ENCODE measurements at regions not wholly inside any gene's neighbourhood (a gene's known extent, or its start where the extent isn't known, plus 50 kb on each side); places are given as distances from the start of the nearest gene placed in this dataset.
"Not testable (repeated sequence)": the region's sequence is repeated elsewhere in the genome, so short reads cannot be mapped to it uniquely, and the experiment has no call there.

- DNase-seq (ENCODE audit: low read depth in 2 of 3, low spot score in 1 of 3), result no peak
These were observed 66.1 kb upstream of the GPC1 start for GRCh38 chr2:240369335-240369734.

- no peak for DNase-seq (ENCODE audit: low read depth in 2 of 3, low spot score in 1 of 3)
These were observed 65.5 kb upstream of the GPC1 start for GRCh38 chr2:240369801-240370585.

GRCh38 chr2:240371129-240372000 lies 64.1 kb upstream of the GPC1 start:
- DNase-seq (ENCODE audit: low read depth in 2 of 3, low spot score in 1 of 3), result no peak

GRCh38 chr2:240372101-240372500 lies 63.4 kb upstream of the GPC1 start:
- no peak for DNase-seq (ENCODE audit: low read depth in 2 of 3, low spot score in 1 of 3)

GRCh38 chr2:240373289-240373885 lies 62.1 kb upstream of the GPC1 start:
- DNase-seq (ENCODE audit: low read depth in 2 of 3, low spot score in 1 of 3), result no peak

GRCh38 chr2:240374085-240374907 lies 61.2 kb upstream of the GPC1 start:
- DNase-seq (ENCODE audit: low read depth in 2 of 3, low spot score in 1 of 3), result no peak

- no peak for DNase-seq (ENCODE audit: low read depth in 2 of 3, low spot score in 1 of 3)
These were observed 60.3 kb upstream of the GPC1 start for GRCh38 chr2:240375024-240375645.

- DNase-seq (ENCODE audit: low read depth in 2 of 3, low spot score in 1 of 3), result no peak
These were observed 58.7 kb upstream of the GPC1 start for GRCh38 chr2:240376739-240377138.

- DNase-seq (ENCODE audit: low read depth in 2 of 3, low spot score in 1 of 3), result no peak
These were observed 58.1 kb upstream of the GPC1 start for GRCh38 chr2:240377366-240377765.

- no peak for DNase-seq (ENCODE audit: low read depth in 2 of 3, low spot score in 1 of 3)
These were observed 56.3 kb upstream of the GPC1 start for GRCh38 chr2:240379089-240379636.

- DNase-seq (ENCODE audit: low read depth in 2 of 3, low spot score in 1 of 3), result no peak
These were observed 52.2 kb upstream of the GPC1 start for GRCh38 chr2:240383099-240383758.

- no peak for DNase-seq (ENCODE audit: low read depth in 2 of 3, low spot score in 1 of 3)
These were observed 51.4 kb upstream of the GPC1 start for GRCh38 chr2:240383871-240384700.

- DNase-seq (ENCODE audit: low read depth in 2 of 3, low spot score in 1 of 3), result no peak
These were observed 50.6 kb upstream of the GPC1 start for GRCh38 chr2:240384711-240385450.

- not testable (repeated sequence) for DNase-seq (ENCODE audit: low read depth in 2 of 3, low spot score in 1 of 3)
These were observed 49.9 kb upstream of the GPC1 start for GRCh38 chr2:240385451-240386161.
